Liver (tissue), 3 donors: ENCODE measurements at regions not wholly inside any gene's neighbourhood (a gene's known extent, or its start where the extent isn't known, plus 50 kb on each side); places are given as distances from the start of the nearest gene placed in this dataset.

Experiments used
- CTCF ChIP-seq: fragments of 150-350 bp; IDR thresholded peaks from 2 replicates; pipeline ENCODE4 v1.5.1; 2017; ENCODE audit warnings: improper control_type of control experiment, low read depth, low read length; ENCODE audit not compliant: missing input control
- EGR1 ChIP-seq, 2 donors: IDR thresholded peaks; 2 replicates each; pipeline ENCODE4 v1.6.1; 2016 to 2018; ENCODE audit warnings: antibody characterized with exemption in 2 of 2, low read depth in 2 of 2
- REST ChIP-seq: IDR thresholded peaks from 2 replicates; pipeline ENCODE4 v1.6.1; 2016; ENCODE audit warnings: antibody characterized with exemption, mild to moderate bottlenecking
- SP1 ChIP-seq: IDR thresholded peaks from 2 replicates; pipeline ENCODE4 v1.6.1; 2018; ENCODE audit warnings: antibody characterized with exemption, mild to moderate bottlenecking
- TAF1 ChIP-seq: conservative IDR thresholded peaks from 2 replicates; pipeline ENCODE4 v1.6.1; 2016; ENCODE audit warnings: antibody characterized with exemption, mild to moderate bottlenecking
- donor health status: healthy.
- donor health status: healthy.

- TF ChIP-seq SP1 (no peak), TAF1 (no peak), CTCF (no peak), REST (no peak), EGR1 (IDR thresholded peaks at IDR 0.05; ENCODE audit: low read depth in 2 of 2) (no peak)
Measured at GRCh38 chr11:25377466-25377865, 880.6 kb downstream of the LUZP2 start.
